Fibroblast of upper back skin (primary cell): ENCODE measurements at regions not wholly inside any gene's neighbourhood (a gene's known extent, or its start where the extent isn't known, plus 50 kb on each side); places are given as distances from the start of the nearest gene placed in this dataset.
"Not testable (repeated sequence)": the region's sequence is repeated elsewhere in the genome, so short reads cannot be mapped to it uniquely, and the experiment has no call there.

Experiments used
- DNase-seq: peaks from one replicate; pipeline ENCODE4 v3.0.0-alpha.2; 2013

DNA sequence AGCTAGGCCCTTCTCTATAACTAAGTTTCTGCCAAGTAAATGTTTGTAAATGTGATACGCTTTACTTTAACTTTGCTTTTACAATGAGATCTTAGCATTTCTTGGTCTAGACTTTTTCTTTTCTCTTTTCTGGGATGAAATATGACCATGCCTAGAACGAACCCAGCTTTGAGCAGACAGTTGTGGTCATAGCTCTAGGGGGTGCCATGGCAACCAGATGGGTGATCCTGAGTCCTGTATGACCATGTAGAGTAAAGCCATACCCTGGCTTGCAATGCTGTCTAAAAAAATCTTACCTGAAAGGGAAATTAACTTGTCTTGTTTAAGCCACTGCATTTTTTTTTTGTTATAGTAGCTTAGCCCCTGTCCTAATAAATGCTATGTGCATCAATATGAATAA lies 956.3 kb downstream of the SLC4A3 start:
- no peak for DNase-seq

DNA sequence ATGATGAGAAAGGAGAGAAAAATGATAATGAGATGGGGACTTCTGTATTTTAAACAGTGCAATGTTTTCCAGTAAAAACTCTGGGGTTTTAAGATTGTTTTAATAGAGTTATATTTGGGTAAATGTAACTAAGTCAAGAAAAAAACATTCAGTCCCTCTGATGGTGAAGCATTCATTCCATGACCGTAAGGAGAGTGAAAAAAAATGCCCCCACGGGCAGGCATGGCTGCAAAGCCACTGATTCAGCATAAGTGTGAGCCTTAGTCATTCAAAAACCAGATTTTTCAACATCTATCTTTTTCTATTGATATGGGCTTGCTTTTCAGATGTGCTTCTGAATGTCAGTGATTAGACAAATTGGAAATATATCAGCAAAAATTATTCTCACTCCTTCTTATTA lies 957.8 kb downstream of the SLC4A3 start:
- peak; percentile 20 for DNase-seq

DNA sequence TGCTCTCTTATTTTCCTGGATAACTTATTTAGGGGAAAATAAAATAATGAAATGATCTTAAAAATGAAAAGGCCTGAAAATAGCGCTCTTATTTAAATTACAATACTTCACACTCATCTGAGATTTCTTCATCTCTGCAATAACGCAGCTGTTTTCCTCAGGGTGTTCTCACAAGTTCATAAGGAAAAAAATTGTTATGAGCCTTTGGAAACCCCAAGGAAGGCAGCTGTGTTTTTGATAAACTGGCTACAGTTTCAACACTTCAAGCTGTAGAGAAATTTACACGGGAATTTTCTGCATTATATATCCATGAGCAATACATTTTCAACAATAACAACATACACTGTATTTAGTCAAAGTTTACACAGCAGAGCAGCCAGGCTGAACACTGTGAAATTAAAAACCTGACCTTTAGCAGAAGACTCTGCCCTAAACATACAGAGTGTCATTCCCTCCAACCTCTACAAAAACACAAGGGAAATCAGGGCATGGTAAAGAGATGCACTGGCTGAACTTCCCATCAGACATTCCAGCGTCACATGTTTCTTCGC lies 959.6 kb downstream of the SLC4A3 start:
- DNase-seq, result no peak

DNA sequence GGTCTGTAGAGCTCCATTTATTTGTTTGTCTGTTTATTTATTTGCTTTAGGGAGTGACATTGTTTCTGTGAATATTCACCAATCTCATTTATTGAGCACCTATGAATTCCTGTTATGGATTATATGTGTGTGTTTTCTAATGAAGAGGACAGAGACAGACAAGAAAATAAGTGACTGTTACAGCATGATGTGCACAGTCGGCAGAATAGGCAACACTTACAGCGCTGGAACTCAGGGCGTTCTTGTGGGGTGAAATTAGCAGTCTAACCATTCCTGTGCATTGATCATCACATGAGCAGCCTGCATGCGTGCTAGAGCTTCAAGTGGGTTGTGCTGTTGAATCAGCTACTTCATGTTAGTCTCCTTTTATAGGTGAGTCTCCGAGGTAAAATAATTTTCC lies 960.7 kb downstream of the SLC4A3 start:
- no peak for DNase-seq

DNA sequence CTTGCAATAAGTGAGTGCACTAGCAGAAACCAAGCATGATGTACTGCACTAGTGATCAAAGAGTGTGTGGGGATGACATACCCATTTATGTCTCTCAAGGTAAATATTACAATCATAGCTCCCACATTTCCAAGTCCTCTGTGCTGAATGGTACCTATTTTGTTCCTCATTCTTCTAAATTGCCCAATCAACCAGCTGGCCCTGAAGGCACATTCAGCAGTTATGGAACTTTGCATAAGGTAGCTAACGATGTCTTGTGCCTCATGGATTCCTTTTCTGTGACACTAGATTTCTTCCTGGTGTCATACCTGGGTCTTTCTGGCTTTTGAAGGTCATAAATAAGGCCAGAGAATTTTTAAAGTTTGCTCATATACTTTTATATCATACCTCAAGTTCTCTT lies 963.0 kb downstream of the SLC4A3 start:
- no peak for DNase-seq

DNA sequence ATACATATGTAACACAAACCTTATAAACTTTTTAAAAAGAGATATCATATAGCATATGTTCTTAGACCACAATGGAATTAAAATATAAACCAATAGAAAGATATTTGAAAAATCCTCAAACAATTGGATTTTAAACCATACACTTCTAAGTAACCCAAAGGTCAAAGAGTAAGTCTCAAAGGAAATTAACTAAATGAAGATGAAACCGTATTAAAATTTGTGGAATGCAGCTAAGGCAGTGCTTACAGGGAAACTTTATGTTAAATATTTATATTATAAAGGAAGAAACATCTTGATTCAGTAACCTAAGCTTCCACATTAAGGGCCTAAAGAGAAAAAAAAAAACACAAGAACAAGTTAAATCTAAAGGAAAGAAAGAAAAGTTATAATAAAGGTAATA lies 966.1 kb downstream of the SLC4A3 start:
- DNase-seq, result no peak

DNA sequence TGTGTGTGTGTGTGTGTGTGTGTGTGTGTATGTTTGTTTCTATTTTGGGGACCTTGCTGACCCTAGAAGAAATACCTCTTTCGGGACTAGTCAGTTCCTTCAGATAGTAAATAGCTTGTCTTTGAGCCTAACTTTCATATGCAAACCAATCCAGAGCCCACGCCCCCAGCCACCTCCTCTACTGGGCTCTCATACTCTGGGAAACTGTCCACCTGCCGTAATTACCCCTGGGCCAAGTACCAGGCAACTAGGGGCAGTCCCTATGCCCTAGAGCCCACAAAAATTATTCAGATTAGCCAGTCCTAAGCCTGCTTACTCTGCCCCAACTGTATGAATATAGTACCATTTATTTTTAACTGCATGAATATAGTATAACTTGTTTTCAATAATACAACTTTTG lies 970.4 kb downstream of the EPHA4 start:
- DNase-seq, result no peak

DNA sequence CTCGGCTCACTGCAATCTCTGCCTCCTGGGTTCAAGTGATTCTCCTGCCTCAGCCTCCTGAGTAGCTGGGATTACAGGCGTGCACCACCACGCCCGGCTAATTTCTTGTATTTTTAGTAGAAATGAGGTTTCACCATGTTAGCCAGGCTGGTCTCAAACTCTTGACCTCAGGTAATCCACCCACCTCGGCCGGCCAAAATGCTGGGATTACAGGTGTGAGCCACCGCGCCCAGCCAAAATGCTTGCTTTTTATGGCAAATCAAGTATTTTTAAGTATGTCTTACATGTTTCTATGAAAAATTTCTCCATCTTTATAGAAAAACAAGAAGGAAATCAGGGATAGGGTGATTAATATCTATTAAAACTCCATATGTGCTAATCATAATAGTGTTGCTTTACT lies 959.1 kb downstream of the EPHA4 start:
- DNase-seq, result not testable (repeated sequence)

DNA sequence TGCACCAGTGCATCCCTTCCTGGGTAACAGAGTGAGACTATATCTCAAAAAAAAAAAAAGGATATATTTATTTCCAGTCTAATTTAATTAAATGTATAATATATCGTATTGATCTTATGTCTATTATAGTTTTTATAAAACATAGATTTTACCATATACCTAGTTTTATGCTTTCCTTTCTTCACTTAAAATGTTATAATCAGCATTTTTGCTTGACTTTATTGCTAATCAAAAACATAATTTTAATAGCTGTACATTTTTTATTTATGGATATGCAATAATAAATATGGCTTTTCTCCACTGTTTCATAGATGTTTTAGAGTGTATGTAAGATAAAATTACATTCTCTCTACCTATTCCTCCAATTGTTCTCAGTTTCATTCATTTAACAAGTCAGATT lies 958.0 kb downstream of the EPHA4 start:
- DNase-seq, result no peak

DNA sequence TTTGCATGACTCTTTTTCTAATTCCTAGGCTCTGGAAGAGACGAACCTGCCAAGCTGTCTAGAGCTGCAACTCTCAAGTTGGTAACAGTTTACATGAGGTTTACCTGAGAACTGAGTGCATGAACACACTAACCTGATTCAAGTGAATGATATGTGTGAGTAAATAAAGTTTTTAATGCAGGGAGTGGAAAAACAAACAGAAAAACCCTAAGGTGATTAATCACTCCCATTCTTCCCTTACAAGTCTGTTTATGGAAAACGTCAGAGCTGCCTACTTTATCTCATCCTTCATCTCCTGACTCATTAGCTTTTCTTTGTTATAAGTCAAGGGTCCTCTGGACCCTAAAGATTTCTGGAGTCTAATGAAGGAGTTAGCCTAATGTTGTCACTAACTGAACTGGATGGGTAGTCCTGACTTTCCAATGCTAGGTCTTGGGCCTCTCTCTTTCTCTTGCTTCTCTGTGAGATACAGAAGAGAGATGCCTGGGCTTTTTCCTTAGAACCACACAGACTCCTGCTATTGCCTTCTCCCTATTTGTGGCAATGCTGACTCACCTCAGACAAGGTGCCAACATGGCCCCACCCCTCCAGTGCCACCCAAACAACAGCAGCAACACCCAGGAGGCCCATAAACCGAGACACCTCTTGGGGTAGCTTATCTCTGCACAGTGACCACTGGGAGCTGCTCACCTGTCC lies 952.4 kb downstream of the EPHA4 start:
- no peak for DNase-seq

DNA sequence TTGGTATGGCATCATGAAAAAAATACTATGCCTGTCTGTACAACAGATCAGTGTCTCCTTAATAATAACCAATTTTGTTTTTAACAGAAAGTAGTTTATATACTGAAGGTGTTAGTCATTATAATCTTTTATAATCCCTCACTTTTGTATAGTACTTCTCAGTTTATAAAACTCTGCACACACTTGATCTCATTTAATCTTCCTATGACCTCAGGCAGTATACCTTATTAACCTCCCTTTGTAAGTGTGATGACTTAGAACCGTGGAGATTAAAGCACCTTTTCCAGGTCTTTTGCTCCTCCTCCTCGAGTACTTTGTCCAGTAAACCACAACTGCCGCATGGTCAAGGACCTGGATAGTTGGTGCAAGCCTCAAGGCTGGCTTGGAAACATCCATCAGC lies 945.5 kb downstream of the EPHA4 start:
- no peak for DNase-seq

DNA sequence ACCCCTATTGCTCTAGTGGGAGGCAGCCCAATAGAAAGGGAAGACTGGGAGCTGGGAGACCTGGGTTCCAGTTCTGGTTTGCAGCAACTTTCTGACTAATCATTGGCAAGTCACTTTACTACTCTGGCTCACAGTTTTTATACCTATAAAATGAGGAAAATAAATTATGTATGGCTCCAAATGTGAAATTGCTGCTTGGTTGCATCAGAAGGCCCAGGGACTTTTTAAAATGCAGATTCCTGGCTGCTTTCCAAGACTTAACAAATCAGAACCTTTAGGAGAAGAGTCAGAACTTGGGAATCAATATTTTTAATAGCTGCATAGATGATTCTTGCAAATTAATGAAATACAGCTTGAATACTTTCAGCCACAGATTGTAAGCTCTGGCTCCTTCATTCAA lies 943.9 kb downstream of the EPHA4 start:
- peak; percentile 28 for DNase-seq

DNA sequence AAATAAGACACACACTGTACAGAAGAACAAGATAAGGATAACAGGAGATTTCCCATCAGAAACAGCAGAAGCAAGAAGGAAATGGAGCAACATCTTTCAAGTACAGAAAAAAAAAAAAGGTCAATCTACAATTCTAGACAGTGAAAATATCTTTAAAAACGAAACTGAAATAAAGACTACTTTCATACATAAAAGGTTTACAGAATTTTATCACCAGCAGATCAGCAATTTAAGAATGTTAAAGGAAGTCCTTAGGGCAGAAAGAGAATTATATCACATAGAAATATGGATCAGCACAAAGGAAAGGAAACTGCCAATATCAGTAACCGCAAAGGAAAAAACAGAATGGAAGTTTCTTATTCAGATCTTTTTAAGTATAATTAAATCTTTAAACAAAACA lies 931.0 kb downstream of the EPHA4 start:
- DNase-seq, result no peak

DNA sequence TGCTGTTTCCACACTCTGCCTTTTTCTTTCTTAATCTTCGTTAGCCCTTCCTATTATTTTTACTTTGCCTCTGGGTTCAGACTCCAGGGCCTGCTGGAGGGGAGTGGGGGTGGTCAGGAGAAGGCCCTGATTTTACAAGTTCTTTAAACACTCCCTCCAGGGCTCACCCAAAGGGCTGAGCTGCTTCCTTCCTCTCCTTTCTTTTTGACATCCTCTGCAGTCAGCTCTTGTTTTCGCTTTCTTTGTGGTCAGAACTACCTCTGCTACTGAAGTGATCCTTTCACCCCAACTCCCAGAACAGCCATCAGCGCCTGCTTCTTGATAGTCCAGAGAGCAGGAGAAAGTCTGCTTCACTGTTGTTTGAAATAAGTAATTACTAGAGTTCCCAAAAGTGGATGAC lies 925.7 kb downstream of the EPHA4 start:
- no peak for DNase-seq

DNA sequence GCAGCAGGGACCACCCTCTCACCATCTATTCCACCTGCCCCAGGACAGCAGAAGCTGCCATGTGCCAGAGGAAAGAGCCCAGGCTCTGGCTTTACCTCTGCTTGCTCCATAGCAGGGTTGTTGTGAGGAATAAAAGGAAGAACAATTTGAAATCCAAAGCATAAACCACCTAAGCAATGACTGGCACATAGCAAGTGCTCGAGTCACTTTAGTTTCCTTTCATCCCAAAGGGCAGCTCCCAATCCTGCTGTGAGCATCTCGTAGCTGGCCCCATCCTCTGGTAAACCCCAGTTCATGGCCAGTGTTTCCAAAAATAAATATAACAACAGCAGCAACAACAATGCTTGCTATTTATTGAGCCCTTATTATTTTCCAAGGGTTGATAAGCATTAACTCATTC lies 923.5 kb downstream of the EPHA4 start:
- no peak for DNase-seq

DNA sequence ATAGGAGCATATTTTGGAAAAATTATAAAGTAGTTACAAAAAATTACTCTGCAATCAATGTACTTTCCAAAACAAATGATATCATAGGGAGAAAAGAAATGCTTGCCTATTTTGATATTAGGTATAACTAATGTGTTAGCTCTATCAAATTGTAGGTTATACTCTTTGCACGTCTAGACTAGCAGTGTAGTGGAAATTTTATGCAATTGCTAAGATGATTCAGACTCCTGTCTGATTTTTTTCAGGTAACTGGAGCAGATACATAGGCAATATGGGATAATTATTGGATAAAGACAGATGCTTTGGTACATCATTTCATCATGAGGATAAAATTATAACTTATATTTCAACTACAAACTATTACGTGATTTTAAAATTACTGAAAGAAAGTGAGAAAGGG lies 918.3 kb downstream of the EPHA4 start:
- DNase-seq, result no peak

DNA sequence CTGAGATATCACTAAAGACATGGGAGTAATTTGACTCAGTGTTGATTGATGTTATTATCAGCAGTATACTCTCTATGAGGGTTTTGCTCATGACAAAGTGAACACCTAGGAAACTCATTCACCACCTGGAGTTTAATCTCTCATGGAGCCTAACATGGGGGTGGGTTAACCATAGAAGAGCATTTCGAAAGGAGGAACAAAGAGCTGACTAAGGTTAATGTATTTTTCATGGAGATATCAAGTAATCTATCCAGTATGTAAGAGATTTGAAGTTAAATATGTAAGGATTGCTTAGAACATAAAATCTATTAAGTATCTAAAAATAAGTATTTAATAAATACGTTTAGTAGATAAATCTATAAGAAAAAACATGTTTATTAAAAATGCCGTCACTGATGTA lies 917.8 kb downstream of the EPHA4 start:
- DNase-seq, result no peak

DNA sequence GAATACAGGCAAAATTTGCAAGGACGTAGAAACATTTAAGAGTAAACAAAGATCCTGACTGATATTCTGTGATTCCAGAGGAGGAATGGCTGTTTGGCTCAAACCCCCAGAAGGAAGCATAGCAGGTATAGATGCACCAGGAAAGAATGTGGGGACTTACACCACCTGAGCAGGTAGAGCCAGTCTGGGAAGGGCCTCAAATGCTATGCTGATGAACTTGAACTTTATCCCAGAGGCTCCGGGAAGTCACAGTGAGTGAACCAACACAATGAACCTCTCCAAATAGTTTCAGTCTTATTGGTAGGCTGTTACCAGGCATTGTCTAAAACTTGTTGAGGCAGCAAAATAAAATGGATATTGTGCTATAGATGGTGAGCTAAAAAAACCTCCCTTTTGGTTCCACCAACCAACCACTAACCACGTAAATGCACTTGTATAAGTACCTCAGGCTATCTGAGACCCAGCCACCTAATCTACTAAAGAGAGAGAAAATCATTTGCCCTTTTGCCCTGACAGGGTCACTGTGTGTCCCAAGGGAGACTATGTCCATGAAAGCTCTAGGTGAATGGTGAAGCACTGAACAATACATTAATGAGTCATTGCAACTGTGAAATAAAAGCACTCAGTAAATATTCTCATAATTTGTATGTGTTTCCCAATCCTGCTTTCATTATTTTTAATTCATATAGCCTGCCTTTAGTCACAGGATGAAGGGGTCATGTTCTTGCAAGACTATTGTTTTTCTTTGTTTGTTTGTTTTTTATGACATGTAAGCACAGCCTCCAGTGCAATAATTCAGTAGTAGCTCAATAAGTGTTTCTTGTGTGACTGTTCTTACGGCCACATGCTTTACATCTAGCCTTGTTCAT lies 911.6 kb downstream of the EPHA4 start:
- no peak for DNase-seq

DNA sequence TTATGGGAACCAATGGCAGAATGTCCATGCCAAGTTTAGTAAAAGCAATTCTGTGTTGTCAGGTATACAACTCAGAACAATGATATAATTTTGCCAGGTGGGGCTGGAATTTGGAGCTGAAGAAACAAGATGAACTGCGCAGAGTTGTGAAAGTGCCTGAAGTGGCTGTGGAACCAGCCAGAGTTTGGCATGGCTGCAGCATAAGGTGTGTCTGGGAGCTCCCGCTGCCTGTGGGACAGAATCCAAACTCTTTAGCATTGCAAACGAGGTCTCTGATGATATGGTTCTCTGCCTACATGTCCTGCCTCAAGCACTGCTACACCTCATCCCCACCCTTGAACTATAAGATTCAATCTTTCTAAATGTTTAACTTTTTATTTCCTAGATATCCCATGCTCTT lies 909.7 kb downstream of the EPHA4 start:
- no peak for DNase-seq

DNA sequence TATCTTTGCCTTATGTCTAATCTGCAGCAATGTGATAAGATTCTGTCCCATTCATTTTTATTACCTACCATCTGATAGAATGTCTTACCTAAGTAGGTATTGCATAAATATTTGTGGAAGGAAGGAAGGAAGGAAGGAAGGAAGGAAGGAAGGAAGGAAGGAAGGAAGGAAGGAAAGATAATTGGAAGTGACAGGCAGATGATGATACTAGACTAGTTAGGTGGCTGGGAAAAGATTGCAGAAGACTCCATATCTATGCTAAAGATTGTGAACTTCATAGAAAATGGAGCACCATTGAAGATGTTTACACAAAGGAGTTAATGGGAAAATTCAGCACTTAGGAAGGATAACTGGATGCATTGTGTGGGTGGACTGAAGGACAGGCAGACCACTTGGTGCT lies 909.0 kb downstream of the EPHA4 start:
- DNase-seq, result no peak

DNA sequence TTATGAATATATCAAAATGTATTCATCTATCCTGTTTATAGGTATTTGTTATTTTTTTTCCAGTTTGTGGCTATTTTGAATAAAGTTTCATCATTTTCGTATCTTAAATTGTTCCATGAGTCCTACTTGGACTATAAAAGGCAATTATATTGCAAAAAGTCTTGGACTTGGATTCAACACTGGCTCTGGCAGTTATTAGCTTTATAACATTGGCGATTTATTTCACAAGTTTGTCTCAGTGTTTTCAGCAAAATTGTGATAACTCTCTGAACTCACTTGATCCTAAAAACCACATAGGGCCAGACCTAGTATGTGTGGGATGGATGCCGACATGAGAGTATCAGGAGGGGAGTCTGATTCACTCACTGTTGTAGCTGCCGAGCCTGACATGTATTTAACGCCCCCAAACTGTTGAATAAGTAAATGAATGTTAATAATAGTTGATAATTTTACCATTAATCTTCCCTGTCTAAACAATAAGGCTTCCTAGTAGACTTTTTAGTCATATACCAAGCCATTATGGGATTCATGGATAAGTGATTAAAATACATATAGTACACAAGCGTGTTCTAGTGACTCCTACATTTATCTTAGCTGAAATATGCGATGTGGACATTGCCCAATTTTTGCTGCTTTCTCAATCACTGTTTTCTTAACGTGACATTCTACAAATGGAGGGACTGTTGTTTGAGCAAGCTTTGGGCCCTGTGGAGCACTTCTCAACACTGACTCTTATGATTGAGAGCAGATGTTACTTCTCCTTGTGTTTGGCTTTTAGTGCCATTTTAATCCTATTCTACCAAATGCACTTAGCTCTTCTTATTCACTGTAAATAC lies 907.6 kb downstream of the EPHA4 start:
- no peak for DNase-seq

DNA sequence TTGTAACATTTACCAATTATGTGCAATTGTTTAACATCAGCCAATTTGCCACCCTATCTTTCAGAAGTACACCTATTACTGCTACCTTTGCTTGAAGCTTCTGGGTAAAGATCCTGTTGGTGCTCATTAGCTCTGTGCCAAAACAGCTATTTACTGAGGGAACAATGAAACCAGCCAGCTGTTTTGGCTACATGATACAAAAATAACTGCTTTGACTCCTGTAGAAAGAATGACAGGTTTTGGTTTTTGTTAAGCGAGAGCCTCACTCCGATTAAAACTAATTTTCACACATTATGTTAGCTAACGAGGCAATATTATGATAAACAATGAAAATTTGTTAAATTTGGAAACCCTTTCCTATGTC lies 907.0 kb downstream of the EPHA4 start:
- no peak for DNase-seq

DNA sequence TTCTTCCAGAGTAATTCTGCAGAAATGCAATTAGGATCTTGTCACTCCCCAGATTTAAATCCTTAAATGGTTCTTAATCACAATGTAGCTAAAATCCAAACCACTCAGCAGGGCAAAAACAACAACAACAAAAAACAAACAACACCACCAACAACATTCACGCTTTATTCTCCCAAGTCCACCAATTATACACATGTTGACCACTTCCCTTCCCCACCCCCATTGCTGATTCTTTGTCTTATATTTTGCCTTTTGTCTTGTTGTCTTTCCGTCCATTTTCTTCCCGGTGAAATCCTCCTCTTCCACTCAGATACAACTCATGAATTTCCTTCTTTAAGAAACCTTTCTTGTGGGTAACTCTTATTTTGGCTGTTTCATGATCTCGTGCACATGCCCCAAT lies 902.8 kb downstream of the EPHA4 start:
- no peak for DNase-seq

DNA sequence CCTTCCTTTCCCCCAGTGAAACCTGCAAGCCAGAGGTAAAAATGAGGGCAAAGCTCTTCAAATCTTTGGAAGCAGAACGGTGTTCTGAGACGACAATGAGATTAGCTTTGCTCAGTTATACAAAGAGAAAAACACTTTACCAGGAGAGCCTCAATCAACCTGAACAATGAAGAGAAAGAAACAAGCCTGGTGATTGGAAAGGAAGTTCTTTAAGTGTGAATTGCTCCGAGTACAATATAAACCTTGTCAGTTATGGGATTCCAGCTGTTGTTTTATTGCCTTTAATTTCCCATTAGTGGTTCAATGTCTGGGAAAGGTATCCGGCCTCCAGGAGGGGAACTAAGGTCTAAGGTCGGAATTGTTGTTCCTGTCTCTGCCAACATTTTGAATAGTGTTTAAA lies 901.6 kb downstream of the EPHA4 start:
- no peak for DNase-seq
